ENCODE measurements at regions not wholly inside any gene's neighbourhood (a gene's known extent, or its start where the extent isn't known, plus 50 kb on each side); places are given as distances from the start of the nearest gene placed in this dataset.

DNA sequence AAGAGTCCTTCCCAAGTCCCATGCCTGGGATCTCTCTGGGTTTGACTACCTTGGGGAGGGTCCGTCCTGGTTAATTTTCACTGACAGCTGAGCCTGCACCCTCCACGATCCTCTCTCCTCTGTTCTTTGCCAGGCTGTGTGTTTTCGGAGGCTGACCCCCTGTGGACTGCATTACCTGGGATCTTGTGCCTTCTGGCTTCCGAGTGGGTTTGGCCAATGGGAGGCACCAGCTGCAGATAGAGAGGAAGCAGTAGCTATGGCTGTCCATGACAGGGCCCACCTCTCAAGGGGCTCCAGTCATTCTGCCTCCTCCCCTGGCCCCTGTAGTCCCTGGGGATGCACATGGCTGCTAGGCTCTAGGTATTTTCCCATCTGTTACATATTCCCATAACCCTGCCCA is 285.0 kb downstream of the DMRT2 start:
- TF ChIP-seq, protein P1, sequence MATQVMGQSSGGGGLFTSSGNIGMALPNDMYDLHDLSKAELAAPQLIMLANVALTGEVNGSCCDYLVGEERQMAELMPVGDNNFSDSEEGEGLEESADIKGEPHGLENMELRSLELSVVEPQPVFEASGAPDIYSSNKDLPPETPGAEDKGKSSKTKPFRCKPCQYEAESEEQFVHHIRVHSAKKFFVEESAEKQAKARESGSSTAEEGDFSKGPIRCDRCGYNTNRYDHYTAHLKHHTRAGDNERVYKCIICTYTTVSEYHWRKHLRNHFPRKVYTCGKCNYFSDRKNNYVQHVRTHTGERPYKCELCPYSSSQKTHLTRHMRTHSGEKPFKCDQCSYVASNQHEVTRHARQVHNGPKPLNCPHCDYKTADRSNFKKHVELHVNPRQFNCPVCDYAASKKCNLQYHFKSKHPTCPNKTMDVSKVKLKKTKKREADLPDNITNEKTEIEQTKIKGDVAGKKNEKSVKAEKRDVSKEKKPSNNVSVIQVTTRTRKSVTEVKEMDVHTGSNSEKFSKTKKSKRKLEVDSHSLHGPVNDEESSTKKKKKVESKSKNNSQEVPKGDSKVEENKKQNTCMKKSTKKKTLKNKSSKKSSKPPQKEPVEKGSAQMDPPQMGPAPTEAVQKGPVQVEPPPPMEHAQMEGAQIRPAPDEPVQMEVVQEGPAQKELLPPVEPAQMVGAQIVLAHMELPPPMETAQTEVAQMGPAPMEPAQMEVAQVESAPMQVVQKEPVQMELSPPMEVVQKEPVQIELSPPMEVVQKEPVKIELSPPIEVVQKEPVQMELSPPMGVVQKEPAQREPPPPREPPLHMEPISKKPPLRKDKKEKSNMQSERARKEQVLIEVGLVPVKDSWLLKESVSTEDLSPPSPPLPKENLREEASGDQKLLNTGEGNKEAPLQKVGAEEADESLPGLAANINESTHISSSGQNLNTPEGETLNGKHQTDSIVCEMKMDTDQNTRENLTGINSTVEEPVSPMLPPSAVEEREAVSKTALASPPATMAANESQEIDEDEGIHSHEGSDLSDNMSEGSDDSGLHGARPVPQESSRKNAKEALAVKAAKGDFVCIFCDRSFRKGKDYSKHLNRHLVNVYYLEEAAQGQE (IDR thresholded peaks at IDR 0.05) = no peak
- TF ChIP-seq, protein P2, sequence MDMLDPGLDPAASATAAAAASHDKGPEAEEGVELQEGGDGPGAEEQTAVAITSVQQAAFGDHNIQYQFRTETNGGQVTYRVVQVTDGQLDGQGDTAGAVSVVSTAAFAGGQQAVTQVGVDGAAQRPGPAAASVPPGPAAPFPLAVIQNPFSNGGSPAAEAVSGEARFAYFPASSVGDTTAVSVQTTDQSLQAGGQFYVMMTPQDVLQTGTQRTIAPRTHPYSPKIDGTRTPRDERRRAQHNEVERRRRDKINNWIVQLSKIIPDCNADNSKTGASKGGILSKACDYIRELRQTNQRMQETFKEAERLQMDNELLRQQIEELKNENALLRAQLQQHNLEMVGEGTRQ (IDR thresholded peaks at IDR 0.05) = no peak
- TF ChIP-seq, protein P3, sequence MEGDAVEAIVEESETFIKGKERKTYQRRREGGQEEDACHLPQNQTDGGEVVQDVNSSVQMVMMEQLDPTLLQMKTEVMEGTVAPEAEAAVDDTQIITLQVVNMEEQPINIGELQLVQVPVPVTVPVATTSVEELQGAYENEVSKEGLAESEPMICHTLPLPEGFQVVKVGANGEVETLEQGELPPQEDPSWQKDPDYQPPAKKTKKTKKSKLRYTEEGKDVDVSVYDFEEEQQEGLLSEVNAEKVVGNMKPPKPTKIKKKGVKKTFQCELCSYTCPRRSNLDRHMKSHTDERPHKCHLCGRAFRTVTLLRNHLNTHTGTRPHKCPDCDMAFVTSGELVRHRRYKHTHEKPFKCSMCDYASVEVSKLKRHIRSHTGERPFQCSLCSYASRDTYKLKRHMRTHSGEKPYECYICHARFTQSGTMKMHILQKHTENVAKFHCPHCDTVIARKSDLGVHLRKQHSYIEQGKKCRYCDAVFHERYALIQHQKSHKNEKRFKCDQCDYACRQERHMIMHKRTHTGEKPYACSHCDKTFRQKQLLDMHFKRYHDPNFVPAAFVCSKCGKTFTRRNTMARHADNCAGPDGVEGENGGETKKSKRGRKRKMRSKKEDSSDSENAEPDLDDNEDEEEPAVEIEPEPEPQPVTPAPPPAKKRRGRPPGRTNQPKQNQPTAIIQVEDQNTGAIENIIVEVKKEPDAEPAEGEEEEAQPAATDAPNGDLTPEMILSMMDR (IDR thresholded peaks at IDR 0.05) = no peak
- TF ChIP-seq POLR2A (IDR thresholded peaks at IDR 0.05; ENCODE audit: low read length) = no peak
- TF ChIP-seq EP300 (IDR thresholded peaks at IDR 0.05) = no peak
- no peak for TF ChIP-seq PHF8 (IDR thresholded peaks at IDR 0.05; ENCODE audit: borderline replicate concordance, low read depth)
- no peak for TF ChIP-seq MAZ (IDR thresholded peaks at IDR 0.05; ENCODE audit: borderline replicate concordance, low read depth, low read length)

All from A549 (cell line).